ENCODE measurements at regions not wholly inside any gene's neighbourhood (a gene's known extent, or its start where the extent isn't known, plus 50 kb on each side); places are given as distances from the start of the nearest gene placed in this dataset.

DNA sequence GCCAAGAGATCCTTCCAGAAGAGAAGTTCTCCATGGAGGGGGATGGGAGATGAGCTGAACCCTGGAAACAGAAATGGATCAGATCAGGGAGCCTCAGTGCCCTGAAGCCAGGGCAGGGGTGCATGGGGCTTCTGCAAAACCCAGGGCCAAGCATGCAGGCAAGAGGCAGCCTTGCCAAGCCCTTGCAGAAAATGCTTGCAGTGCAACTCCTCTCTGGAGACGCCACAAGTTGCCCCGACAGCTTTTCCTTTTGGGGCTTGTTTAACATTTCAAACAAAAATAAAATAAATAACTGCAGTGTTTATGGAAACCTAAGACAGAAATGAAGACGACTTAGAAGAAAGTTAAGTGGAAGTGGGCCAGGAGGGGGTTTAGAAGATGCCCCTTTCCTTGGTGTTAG is 177.5 kb upstream of the TNP1 start:
- TF ChIP-seq, protein P1, sequence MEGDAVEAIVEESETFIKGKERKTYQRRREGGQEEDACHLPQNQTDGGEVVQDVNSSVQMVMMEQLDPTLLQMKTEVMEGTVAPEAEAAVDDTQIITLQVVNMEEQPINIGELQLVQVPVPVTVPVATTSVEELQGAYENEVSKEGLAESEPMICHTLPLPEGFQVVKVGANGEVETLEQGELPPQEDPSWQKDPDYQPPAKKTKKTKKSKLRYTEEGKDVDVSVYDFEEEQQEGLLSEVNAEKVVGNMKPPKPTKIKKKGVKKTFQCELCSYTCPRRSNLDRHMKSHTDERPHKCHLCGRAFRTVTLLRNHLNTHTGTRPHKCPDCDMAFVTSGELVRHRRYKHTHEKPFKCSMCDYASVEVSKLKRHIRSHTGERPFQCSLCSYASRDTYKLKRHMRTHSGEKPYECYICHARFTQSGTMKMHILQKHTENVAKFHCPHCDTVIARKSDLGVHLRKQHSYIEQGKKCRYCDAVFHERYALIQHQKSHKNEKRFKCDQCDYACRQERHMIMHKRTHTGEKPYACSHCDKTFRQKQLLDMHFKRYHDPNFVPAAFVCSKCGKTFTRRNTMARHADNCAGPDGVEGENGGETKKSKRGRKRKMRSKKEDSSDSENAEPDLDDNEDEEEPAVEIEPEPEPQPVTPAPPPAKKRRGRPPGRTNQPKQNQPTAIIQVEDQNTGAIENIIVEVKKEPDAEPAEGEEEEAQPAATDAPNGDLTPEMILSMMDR (IDR thresholded peaks at IDR 0.05): no peak
- TF ChIP-seq, protein P2, sequence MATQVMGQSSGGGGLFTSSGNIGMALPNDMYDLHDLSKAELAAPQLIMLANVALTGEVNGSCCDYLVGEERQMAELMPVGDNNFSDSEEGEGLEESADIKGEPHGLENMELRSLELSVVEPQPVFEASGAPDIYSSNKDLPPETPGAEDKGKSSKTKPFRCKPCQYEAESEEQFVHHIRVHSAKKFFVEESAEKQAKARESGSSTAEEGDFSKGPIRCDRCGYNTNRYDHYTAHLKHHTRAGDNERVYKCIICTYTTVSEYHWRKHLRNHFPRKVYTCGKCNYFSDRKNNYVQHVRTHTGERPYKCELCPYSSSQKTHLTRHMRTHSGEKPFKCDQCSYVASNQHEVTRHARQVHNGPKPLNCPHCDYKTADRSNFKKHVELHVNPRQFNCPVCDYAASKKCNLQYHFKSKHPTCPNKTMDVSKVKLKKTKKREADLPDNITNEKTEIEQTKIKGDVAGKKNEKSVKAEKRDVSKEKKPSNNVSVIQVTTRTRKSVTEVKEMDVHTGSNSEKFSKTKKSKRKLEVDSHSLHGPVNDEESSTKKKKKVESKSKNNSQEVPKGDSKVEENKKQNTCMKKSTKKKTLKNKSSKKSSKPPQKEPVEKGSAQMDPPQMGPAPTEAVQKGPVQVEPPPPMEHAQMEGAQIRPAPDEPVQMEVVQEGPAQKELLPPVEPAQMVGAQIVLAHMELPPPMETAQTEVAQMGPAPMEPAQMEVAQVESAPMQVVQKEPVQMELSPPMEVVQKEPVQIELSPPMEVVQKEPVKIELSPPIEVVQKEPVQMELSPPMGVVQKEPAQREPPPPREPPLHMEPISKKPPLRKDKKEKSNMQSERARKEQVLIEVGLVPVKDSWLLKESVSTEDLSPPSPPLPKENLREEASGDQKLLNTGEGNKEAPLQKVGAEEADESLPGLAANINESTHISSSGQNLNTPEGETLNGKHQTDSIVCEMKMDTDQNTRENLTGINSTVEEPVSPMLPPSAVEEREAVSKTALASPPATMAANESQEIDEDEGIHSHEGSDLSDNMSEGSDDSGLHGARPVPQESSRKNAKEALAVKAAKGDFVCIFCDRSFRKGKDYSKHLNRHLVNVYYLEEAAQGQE (IDR thresholded peaks at IDR 0.05; ENCODE audit: insufficient read depth in 1 of 2, low read depth in 2 of 2, low read length in 1 of 2): no peak
- TF ChIP-seq TCF7L2 (IDR thresholded peaks at IDR 0.05; ENCODE audit: low read depth, low read length) (no peak), POLR2AphosphoS5 (IDR thresholded peaks at IDR 0.05; ENCODE audit: low read depth, low read length) (no peak)

Data from Panc1 (cell line).